H9 (cell line): ENCODE measurements at regions not wholly inside any gene's neighbourhood (a gene's known extent, or its start where the extent isn't known, plus 50 kb on each side); places are given as distances from the start of the nearest gene placed in this dataset.

Experiments
- DNase-seq: peaks from one replicate; pipeline ENCODE4 v3.0.0-alpha.2; 2017
- H2AFZ ChIP-seq: one replicate; pipeline ENCODE4 v1.6.1; 2013; ENCODE audit warnings: mild to moderate bottlenecking, low read length, control low read depth, moderate library complexity
- H2AK5ac ChIP-seq: 2 replicates; pipeline ENCODE4 v1.6.1; 2013; ENCODE audit warnings: low read length, control low read depth, mixed read lengths; ENCODE audit not compliant: insufficient read length
- H2BK120ac ChIP-seq: one replicate; pipeline ENCODE4 v1.6.1; 2013; ENCODE audit warnings: low read depth, mild to moderate bottlenecking, low read length, control low read depth, inconsistent platforms; ENCODE audit not compliant: poor library complexity, severe bottlenecking
- H2BK12ac ChIP-seq: 2 replicates; pipeline ENCODE4 v1.6.1; 2013; ENCODE audit warnings: low read length, control low read depth, mixed read lengths, low read depth; ENCODE audit not compliant: insufficient read length
- H2BK15ac ChIP-seq: 2 replicates; pipeline ENCODE4 v1.6.1; 2013; ENCODE audit warnings: low read depth, low read length, control low read depth
- H2BK20ac ChIP-seq: one replicate; pipeline ENCODE4 v1.6.1; 2013; ENCODE audit warnings: low read depth, mild to moderate bottlenecking, low read length, control low read depth, inconsistent platforms; ENCODE audit not compliant: poor library complexity, severe bottlenecking
- H2BK5ac ChIP-seq: 2 replicates; pipeline ENCODE4 v1.6.1; 2013; ENCODE audit warnings: low read length, control low read depth, mixed read lengths; ENCODE audit not compliant: insufficient read length
- H3K14ac ChIP-seq: 2 replicates; pipeline ENCODE4 v1.6.1; 2013; ENCODE audit warnings: low read length, control low read depth; ENCODE audit not compliant: insufficient read depth
- H3K18ac ChIP-seq: 2 replicates; pipeline ENCODE4 v1.6.1; 2013; ENCODE audit warnings: low read depth, mild to moderate bottlenecking, mixed read lengths, low read length, control low read depth; ENCODE audit not compliant: insufficient read length
- H3K23ac ChIP-seq: 2 replicates; pipeline ENCODE4 v1.6.1; 2013; ENCODE audit warnings: low read length, control low read depth, mixed read lengths, low read depth; ENCODE audit not compliant: insufficient read length
- H3K23me2 ChIP-seq: 2 replicates; pipeline ENCODE4 v1.6.1; 2013; ENCODE audit warnings: low read depth, mild to moderate bottlenecking, mixed read lengths, low read length, control low read depth; ENCODE audit not compliant: insufficient read length, poor library complexity, severe bottlenecking
- H3K27ac ChIP-seq: 2 replicates; pipeline ENCODE4 v1.5.1; 2013; ENCODE audit warnings: low read length, control low read depth, mixed read lengths, low read depth; ENCODE audit not compliant: insufficient read length
- H3K27me3 ChIP-seq: 2 replicates; pipeline ENCODE4 v1.6.1; 2013; ENCODE audit warnings: low read length, control low read depth, inconsistent platforms; ENCODE audit not compliant: insufficient read depth
- H3K4ac ChIP-seq: 2 replicates; pipeline ENCODE4 v1.6.1; 2013; ENCODE audit warnings: low read depth, mild to moderate bottlenecking, control low read depth, inconsistent platforms, low read length, moderate library complexity
- H3K4me1 ChIP-seq: 2 replicates; pipeline ENCODE4 v1.6.1; 2013; ENCODE audit warnings: low read length, control low read depth, inconsistent platforms; ENCODE audit not compliant: insufficient read depth
- H3K4me2 ChIP-seq: 2 replicates; pipeline ENCODE4 v1.6.1; 2013; ENCODE audit warnings: low read length, control low read depth, mixed read lengths; ENCODE audit not compliant: insufficient read length, insufficient read depth
- H3K56ac ChIP-seq: 2 replicates; pipeline ENCODE4 v1.6.1; 2013; ENCODE audit warnings: low read depth, mild to moderate bottlenecking, mixed read lengths, low read length, control low read depth; ENCODE audit not compliant: insufficient read length
- H3K79me1 ChIP-seq: 2 replicates; pipeline ENCODE4 v1.6.1; 2013; ENCODE audit warnings: low read depth, mild to moderate bottlenecking, moderate library complexity, low read length, control low read depth, inconsistent platforms; ENCODE audit not compliant: insufficient read depth, poor library complexity, severe bottlenecking
- H3K79me2 ChIP-seq: 2 replicates; pipeline ENCODE4 v1.6.1; 2013; ENCODE audit warnings: low read length, control low read depth, inconsistent platforms; ENCODE audit not compliant: insufficient read depth
- H3K9ac ChIP-seq: 2 replicates; pipeline ENCODE4 v1.6.1; 2013; ENCODE audit warnings: low read length, control low read depth, mixed read lengths; ENCODE audit not compliant: insufficient read length; ENCODE audit errors: extremely low read depth
- H3K9me3 ChIP-seq: one replicate; pipeline ENCODE4 v1.6.1; 2013; ENCODE audit warnings: low read depth, low read length, inconsistent platforms; ENCODE audit not compliant: control insufficient read depth
- H3T11ph ChIP-seq: one replicate; pipeline ENCODE4 v1.6.1; 2013; ENCODE audit warnings: mild to moderate bottlenecking, low read length, control low read depth, inconsistent platforms
- H4K20me1 ChIP-seq: one replicate; pipeline ENCODE4 v1.6.1; 2013; ENCODE audit not compliant: control insufficient read depth, insufficient read length, insufficient read depth
- H4K5ac ChIP-seq: 2 replicates; pipeline ENCODE4 v1.6.1; 2013; ENCODE audit warnings: low read depth, mild to moderate bottlenecking, mixed read lengths, low read length, control low read depth; ENCODE audit not compliant: insufficient read length
- H4K8ac ChIP-seq: replicated peaks from 2 replicates; pipeline ENCODE4 v1.6.1; 2013; ENCODE audit warnings: low read length, control low read depth, mixed read lengths, low read depth; ENCODE audit not compliant: insufficient read length
- H4K91ac ChIP-seq: 2 replicates; pipeline ENCODE4 v1.6.1; 2013; ENCODE audit warnings: low read depth, mild to moderate bottlenecking, moderate library complexity, mixed read lengths, low read length, control low read depth; ENCODE audit not compliant: insufficient read length
- H3K27ac Mint-ChIP-seq, 3 experiments: 2 replicates in 2 of 3; 3 replicates in 1 of 3; pipeline ENCODE4 v1.8.0; 2020 to 2021; ENCODE audit warnings: mixed read lengths in 3 of 3, mild to moderate bottlenecking in 1 of 3, moderate library complexity in 1 of 3
- H3K27me3 Mint-ChIP-seq: 2 replicates; pipeline ENCODE4 v1.8.0; 2021; ENCODE audit warnings: low read depth, mild to moderate bottlenecking, moderate library complexity, mixed read lengths
- H3K36me3 Mint-ChIP-seq, 3 experiments: 2 replicates in 2 of 3; 3 replicates in 1 of 3; pipeline ENCODE4 v1.8.0; 2020 to 2021; ENCODE audit warnings: low read depth in 3 of 3, mixed read lengths in 3 of 3; ENCODE audit not compliant: insufficient read depth in 1 of 3
- H3K4me1 Mint-ChIP-seq, 2 experiments: 2 replicates each; pipeline ENCODE4 v1.8.0; 2020; ENCODE audit warnings: mixed read lengths in 2 of 2
- H3K4me3 Mint-ChIP-seq, 2 experiments: 2 replicates in 1 of 2; 3 replicates in 1 of 2; pipeline ENCODE4 v1.8.0; 2020 to 2021; ENCODE audit warnings: mild to moderate bottlenecking in 2 of 2, mixed read lengths in 2 of 2, moderate library complexity in 1 of 2
- H3K9me3 Mint-ChIP-seq, 2 experiments: 2 replicates in 1 of 2; 3 replicates in 1 of 2; pipeline ENCODE4 v1.8.0; 2020; ENCODE audit warnings: mild to moderate bottlenecking in 2 of 2, mixed read lengths in 2 of 2, moderate library complexity in 1 of 2
- WGBS: extraction: QIAGEN DNeasy Blood & Tissue Kit; methylation state at CpG from one replicate; pipeline ENCODE4 v1.1.7; 2013; ENCODE audit warnings: missing lambda C conversion rate, low lambda C conversion rate, mixed read lengths; ENCODE audit not compliant: insufficient read length; ENCODE audit errors: extremely low coverage; 5-methylcytosine and 5-hydroxymethylcytosine counted together
- TF ChIP-seq, protein P1 (sequence below): fragments of 200-600 bp; sonication (generic); conservative IDR thresholded peaks from 3 replicates; pipeline ENCODE4 v1.8.0; 2021; ENCODE audit warnings: antibody characterized with exemption, mild to moderate bottlenecking

DNA sequence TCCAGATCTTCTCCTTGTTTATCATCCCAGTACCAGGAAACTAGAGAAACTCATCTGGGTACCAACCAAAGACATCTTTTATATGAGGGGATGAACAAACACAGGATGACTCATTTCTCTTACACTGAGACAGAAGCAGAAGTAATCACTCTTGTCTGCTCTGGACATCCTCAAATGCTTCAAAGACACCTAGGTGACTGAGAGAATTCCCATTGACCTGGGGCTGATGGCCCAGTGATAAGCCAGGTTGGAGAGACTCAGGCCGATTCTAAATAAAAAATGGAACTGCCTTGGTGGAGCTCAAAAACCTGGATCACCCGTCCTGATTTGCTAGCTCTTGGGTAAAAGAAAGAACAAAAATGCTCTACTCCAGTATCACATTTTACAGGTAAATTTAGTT, 182.2 kb downstream of the ZNF486 start:
- TF ChIP-seq, protein P1, sequence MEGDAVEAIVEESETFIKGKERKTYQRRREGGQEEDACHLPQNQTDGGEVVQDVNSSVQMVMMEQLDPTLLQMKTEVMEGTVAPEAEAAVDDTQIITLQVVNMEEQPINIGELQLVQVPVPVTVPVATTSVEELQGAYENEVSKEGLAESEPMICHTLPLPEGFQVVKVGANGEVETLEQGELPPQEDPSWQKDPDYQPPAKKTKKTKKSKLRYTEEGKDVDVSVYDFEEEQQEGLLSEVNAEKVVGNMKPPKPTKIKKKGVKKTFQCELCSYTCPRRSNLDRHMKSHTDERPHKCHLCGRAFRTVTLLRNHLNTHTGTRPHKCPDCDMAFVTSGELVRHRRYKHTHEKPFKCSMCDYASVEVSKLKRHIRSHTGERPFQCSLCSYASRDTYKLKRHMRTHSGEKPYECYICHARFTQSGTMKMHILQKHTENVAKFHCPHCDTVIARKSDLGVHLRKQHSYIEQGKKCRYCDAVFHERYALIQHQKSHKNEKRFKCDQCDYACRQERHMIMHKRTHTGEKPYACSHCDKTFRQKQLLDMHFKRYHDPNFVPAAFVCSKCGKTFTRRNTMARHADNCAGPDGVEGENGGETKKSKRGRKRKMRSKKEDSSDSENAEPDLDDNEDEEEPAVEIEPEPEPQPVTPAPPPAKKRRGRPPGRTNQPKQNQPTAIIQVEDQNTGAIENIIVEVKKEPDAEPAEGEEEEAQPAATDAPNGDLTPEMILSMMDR, result no peak
- Histone ChIP-seq H2BK120ac (no peak overlapping the region), H3K56ac (no peak overlapping the region)

More for the DNA sequence above, 182.2 kb downstream of the ZNF486 start:
- Histone ChIP-seq H3K4me2 (no peak overlapping the region), H3K27ac (no peak overlapping the region), H2BK20ac (no peak overlapping the region), H4K91ac (no peak overlapping the region), H3K14ac (no peak overlapping the region), H2BK15ac (no peak overlapping the region), H3K23ac (no peak overlapping the region), H3K79me1 (no peaks in the 10 kb centered on the region), H2BK12ac (no peak overlapping the region), H3K4ac (no peak overlapping the region), H3K9me3 (no peaks in the 10 kb centered on the region), H2AFZ (no peak overlapping the region), H2AK5ac (no peak overlapping the region), H3K27me3 (no peaks in the 10 kb centered on the region), H3K18ac (no peak overlapping the region), H3K23me2 (no peaks in the 10 kb centered on the region), H4K5ac (no peak overlapping the region), H3K79me2 (no peaks in the 10 kb centered on the region), H4K8ac (no peak overlapping the region), H4K20me1 (no peaks in the 10 kb centered on the region), H3K4me1 (no peaks in the 10 kb centered on the region), H3K9ac (no peak overlapping the region), H3T11ph (no peak overlapping the region), H2BK5ac (no peak overlapping the region)
- H3K27me3 Mint-ChIP-seq, result no peaks in the 10 kb centered on the region
- no peak overlapping the region for H3K4me3 Mint-ChIP-seq
- DNase-seq, result no peak
- peaks cover 0 to under 1% of the 10 kb centered on the region in 2 experiments; a peak in 1 of 5 replicates for H3K9me3 Mint-ChIP-seq
- H3K27ac Mint-ChIP-seq, result no peak overlapping the region
- H3K4me1 Mint-ChIP-seq, result no peaks in the 10 kb centered on the region
- no peaks in the 10 kb centered on the region for H3K36me3 Mint-ChIP-seq
- no CpG with 5 or more reads among the region's 2 CpGs for WGBS
